GM10266 (cell line): ENCODE measurements at regions not wholly inside any gene's neighbourhood (a gene's known extent, or its start where the extent isn't known, plus 50 kb on each side); places are given as distances from the start of the nearest gene placed in this dataset.

Experiments
- DNase-seq: peaks from one replicate; pipeline ENCODE4 v3.0.0; 2012; ENCODE audit errors: extremely low spot score
- CTCF ChIP-seq: IDR thresholded peaks from 2 replicates; pipeline ENCODE4 v1.5.1; 2012; ENCODE audit warnings: mild to moderate bottlenecking, low read depth; ENCODE audit not compliant: control insufficient read depth, insufficient read depth; ENCODE audit errors: missing control alignments

DNA sequence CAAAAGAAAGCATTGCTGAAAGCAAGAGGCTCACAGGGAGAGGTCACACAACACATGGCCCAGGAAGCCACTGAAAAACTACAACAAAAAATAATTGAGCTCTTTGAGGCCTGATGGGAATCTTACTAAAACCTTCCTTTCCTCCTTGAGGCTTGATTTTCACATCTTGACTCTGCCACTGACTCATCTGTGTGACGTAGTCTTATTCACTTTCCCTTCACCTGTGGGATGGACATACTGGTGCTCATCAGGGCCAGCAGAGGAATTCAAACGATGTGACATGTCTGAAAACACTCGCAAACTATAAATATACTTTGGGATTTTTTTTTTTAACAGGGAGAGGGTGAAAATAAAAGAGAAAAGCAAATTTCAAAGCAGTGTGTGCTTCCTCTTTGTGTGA, 78.3 kb upstream of the ASIC2 start:
- no peak for DNase-seq
- no peak for TF ChIP-seq CTCF

GRCh38 chr17:33373273-33373672, 80.2 kb upstream of the ASIC2 start:
- no peak for DNase-seq
- TF ChIP-seq CTCF, result no peak

- DNase-seq, result no peak
- no peak for TF ChIP-seq CTCF
These were observed 82.0 kb upstream of the ASIC2 start for GRCh38 chr17:33375103-33375502.

GRCh38 chr17:33375783-33376182, 82.7 kb upstream of the ASIC2 start:
- no peak for DNase-seq
- TF ChIP-seq CTCF, result no peak

GRCh38 chr17:33377837-33378595, 84.9 kb upstream of the ASIC2 start:
- TF ChIP-seq CTCF, result no peak
- no peak for DNase-seq

DNA sequence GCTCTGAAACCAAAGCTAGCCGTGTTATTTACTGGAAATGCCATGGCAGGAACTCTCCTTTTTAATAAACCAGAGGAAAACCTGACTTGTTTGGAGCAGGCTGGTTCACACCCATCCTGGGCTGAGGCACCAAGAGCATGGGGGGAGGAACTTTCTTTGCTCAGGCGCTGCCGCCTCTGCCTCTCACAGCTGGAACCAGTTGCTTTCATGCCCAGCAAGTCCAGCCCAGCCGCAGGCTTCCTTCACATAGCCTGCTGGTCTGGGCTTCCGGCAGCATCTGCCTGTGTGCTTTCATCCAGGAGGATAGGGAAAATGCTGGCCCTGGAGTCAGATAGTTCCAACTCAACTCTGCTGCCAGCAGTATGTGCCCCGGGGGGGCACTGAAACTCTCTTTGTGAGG, 88.1 kb upstream of the ASIC2 start:
- no peak for DNase-seq
- no peak for TF ChIP-seq CTCF

DNA sequence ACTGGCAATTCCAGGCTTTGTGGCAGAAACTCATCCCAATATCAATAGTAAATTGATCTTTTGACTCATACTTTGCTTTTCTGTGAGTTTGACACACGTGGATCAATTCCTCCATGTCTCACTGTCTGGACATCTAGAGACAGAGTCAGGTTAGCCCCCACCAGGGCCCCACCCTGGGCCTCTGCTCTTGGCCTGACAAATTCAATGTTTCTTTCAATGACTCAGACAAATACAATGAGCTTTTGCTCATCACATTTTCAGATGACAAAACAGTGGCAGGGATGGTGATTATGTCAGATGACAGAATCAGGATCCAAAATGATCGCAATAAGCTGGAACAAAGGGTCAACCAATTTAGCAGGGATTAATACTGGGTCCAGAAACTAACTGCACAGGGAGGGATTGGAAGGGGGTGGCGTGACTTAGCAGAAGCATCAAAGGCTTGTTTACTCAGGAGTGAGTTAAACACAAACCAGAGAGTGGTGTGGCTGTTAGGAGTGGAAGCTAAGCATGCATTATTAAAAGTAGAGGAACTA, 90.5 kb upstream of the ASIC2 start:
- no peak for DNase-seq
- no peak for TF ChIP-seq CTCF
